ENCODE measurements at regions not wholly inside any gene's neighbourhood (a gene's known extent, or its start where the extent isn't known, plus 50 kb on each side); places are given as distances from the start of the nearest gene placed in this dataset.

GRCh38 chr6:128806261-128806660 lies 76.7 kb upstream of the LAMA2 start:
- Mint-ChIP-seq H3K4me1 (peaks cover 3% of the 10 kb centered on the region), H3K27me3 (ENCODE audit: low read depth in 3 of 3) (no peaks in the 10 kb centered on the region), H3K36me3 (no peaks in the 10 kb centered on the region), H3K9me3 (peaks cover 0 to 2% (median 2%) of the 10 kb centered on the region in 7 donors), H3K27ac (no peak overlapping the region), H3K4me3 (no peak overlapping the region)
- Histone ChIP-seq H3K9me3 (replicated peaks in 1 of 2; ENCODE audit: control insufficient read depth in 1 of 2, insufficient read depth in 1 of 2, low read length in 2 of 2) (peaks cover 0 to 3% of the 10 kb centered on the region in 2 donors), H3K27me3 (ENCODE audit: control insufficient read depth in 2 of 2, insufficient read depth in 2 of 2, low read length in 2 of 2) (no peaks in the 10 kb centered on the region), H3K4me3 (replicated peaks in 1 of 3; ENCODE audit: low read depth in 2 of 3, low read length in 3 of 3) (no peak overlapping the region), H3K36me3 (replicated peaks in 1 of 2; ENCODE audit: control insufficient read depth in 1 of 2, insufficient read depth in 2 of 2, low read length in 2 of 2) (no peaks in the 10 kb centered on the region), H3K9ac (ENCODE audit: insufficient read depth, low read length, poor library complexity, severe bottlenecking) (no peak overlapping the region), H4K20me1 (ENCODE audit: insufficient read depth, low read length) (no peaks in the 10 kb centered on the region), H3K27ac (ENCODE audit: low read depth in 1 of 2, low read length in 2 of 2) (no peak overlapping the region), H3K4me1 (ENCODE audit: control insufficient read depth in 1 of 2, insufficient read depth in 2 of 2, low read length in 2 of 2) (no peaks in the 10 kb centered on the region), H3K4me2 (replicated peaks; ENCODE audit: extremely low read depth, low read length, poor library complexity, severe bottlenecking) (no peak overlapping the region), H3K79me2 (ENCODE audit: insufficient read depth, low read length) (no peaks in the 10 kb centered on the region), H2AFZ (ENCODE audit: insufficient read depth, low read depth, low read length, poor library complexity, severe bottlenecking) (no peak overlapping the region)
- no peak for DNase-seq
- intact Hi-C loops (cut with micrococcal nuclease), result no loop called here
- TF ChIP-seq CTCF (IDR thresholded peaks at IDR 0.05), result no peak
- WGBS (ENCODE audit: insufficient coverage), result 0% methylated on average over 1 of the region's 3 CpGs

GRCh38 chr6:128803911-128804310 lies 79.0 kb upstream of the LAMA2 start:
- peaks cover 0 to 2% (median 2%) of the 10 kb centered on the region in 7 donors for H3K9me3 Mint-ChIP-seq
- no peaks in the 10 kb centered on the region for H4K20me1 ChIP-seq (ENCODE audit: insufficient read depth, low read length)
- H3K27ac Mint-ChIP-seq, result no peak overlapping the region
- intact Hi-C loops (cut with micrococcal nuclease), result no loop called here
- H3K79me2 ChIP-seq (ENCODE audit: insufficient read depth, low read length), result no peaks in the 10 kb centered on the region
- no peak overlapping the region for H2AFZ ChIP-seq (ENCODE audit: insufficient read depth, low read depth, low read length, poor library complexity, severe bottlenecking)
- no peaks in the 10 kb centered on the region for H3K36me3 ChIP-seq (replicated peaks in 1 of 2; ENCODE audit: control insufficient read depth in 1 of 2, insufficient read depth in 2 of 2, low read length in 2 of 2)
- H3K27me3 ChIP-seq (ENCODE audit: control insufficient read depth in 2 of 2, insufficient read depth in 2 of 2, low read length in 2 of 2), result no peaks in the 10 kb centered on the region
- TF ChIP-seq CTCF (IDR thresholded peaks at IDR 0.05), result no peak
- no peak overlapping the region for H3K4me3 Mint-ChIP-seq
- no peak overlapping the region for H3K4me3 ChIP-seq (replicated peaks in 1 of 3; ENCODE audit: low read depth in 2 of 3, low read length in 3 of 3)
- no peaks in the 10 kb centered on the region for H3K36me3 Mint-ChIP-seq
- H3K4me2 ChIP-seq (replicated peaks; ENCODE audit: extremely low read depth, low read length, poor library complexity, severe bottlenecking), result no peak overlapping the region
- H3K27me3 Mint-ChIP-seq (ENCODE audit: low read depth in 3 of 3), result no peaks in the 10 kb centered on the region
- no peak overlapping the region for H3K9ac ChIP-seq (ENCODE audit: insufficient read depth, low read length, poor library complexity, severe bottlenecking)
- peaks cover 0 to 3% of the 10 kb centered on the region in 2 donors for H3K9me3 ChIP-seq (replicated peaks in 1 of 2; ENCODE audit: control insufficient read depth in 1 of 2, insufficient read depth in 1 of 2, low read length in 2 of 2)
- DNase-seq, result no peak
- H3K4me1 ChIP-seq (ENCODE audit: control insufficient read depth in 1 of 2, insufficient read depth in 2 of 2, low read length in 2 of 2), result no peaks in the 10 kb centered on the region
- 83% methylated on average over 2 of the region's 3 CpGs for WGBS (ENCODE audit: insufficient coverage)
- H3K4me1 Mint-ChIP-seq, result peaks cover 3% of the 10 kb centered on the region
- no peak overlapping the region for H3K27ac ChIP-seq (ENCODE audit: low read depth in 1 of 2, low read length in 2 of 2)
